ENCODE measurements at regions not wholly inside any gene's neighbourhood (a gene's known extent, or its start where the extent isn't known, plus 50 kb on each side); places are given as distances from the start of the nearest gene placed in this dataset.

- no peak overlapping the region for H3K27ac ChIP-seq
- TF ChIP-seq, protein P1, sequence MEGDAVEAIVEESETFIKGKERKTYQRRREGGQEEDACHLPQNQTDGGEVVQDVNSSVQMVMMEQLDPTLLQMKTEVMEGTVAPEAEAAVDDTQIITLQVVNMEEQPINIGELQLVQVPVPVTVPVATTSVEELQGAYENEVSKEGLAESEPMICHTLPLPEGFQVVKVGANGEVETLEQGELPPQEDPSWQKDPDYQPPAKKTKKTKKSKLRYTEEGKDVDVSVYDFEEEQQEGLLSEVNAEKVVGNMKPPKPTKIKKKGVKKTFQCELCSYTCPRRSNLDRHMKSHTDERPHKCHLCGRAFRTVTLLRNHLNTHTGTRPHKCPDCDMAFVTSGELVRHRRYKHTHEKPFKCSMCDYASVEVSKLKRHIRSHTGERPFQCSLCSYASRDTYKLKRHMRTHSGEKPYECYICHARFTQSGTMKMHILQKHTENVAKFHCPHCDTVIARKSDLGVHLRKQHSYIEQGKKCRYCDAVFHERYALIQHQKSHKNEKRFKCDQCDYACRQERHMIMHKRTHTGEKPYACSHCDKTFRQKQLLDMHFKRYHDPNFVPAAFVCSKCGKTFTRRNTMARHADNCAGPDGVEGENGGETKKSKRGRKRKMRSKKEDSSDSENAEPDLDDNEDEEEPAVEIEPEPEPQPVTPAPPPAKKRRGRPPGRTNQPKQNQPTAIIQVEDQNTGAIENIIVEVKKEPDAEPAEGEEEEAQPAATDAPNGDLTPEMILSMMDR (conservative IDR thresholded peaks at IDR 0.05): no peak
Observed at GRCh38 chr7:22601003-22601402, 101.0 kb upstream of the STEAP1B start.

DNA sequence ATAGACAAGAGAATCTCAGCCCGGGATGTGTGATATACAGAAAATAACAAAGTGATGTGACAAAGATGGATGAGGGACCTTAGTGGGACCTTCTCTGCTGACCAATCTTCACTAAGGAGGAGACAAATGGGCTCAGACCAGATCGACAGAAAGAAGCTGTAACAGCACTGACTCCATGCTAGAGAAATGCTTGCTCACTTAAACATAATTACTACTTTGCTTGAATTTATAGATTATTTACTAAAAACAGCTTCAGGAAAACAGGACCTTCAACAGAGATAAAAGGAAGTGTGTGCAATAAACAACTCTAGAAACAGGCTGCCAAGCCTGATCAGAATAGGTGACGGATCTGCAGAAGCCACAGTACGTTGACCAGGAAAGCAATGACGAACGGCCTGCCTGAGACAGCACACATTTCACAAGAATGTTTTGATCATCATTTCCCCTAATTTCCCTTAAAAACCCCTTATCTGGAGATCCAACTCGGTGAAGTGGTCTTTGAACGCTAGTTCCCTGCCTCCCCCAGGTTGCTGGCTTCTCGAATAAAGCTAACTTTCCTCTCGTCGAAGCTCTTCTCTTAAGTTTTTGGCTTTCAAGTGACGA, 98.4 kb upstream of the STEAP1B start:
- H3K27ac ChIP-seq: no peak overlapping the region

DNA sequence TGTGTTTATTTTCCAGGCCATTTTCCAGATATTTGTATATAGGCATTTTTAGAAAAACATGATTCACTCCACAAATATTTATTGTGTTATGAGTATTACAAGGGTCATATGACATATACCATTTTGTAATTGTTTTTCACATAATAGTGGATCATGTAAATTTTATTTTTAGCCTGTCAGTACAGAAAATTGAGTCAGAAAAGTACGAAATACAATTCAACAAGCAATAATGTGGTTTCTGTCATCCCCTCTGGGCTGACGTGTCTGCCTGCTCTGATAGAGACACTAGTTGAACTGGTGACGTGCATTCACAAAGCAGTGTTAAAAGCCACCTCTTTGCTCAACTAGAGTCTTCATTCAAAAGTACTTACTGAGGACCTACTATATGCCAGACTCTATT, 97.9 kb upstream of the STEAP1B start:
- H3K27ac ChIP-seq: no peak overlapping the region
- TF ChIP-seq, protein P1 (conservative IDR thresholded peaks at IDR 0.05): no peak

More for the DNA sequence above, 98.4 kb upstream of the STEAP1B start:
- TF ChIP-seq, protein P1 (conservative IDR thresholded peaks at IDR 0.05): no peak

- TF ChIP-seq, protein P1 (conservative IDR thresholded peaks at IDR 0.05): no peak
- no peak overlapping the region for H3K27ac ChIP-seq
Observed at GRCh38 chr7:22596763-22597400, 96.9 kb upstream of the STEAP1B start.

DNA sequence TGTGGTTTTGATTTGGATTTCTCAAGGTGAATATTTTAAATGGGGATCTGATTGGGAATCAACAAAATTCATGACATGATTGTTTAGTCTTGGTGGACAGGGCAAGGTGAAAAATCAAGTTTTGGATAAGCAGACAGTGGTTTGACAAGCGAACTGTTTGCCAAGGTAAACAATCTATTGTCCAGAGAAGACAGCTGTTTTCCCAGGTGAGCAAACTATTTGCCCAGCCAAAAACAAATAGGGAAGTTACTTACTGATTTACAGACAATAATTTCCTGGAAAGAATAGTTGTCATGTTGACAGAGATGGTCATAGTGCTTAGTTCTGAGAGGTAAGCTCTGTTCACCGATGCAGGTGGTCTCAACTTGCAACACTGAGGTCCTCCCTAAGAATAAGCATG, 94.0 kb upstream of the STEAP1B start:
- TF ChIP-seq, protein P1 (conservative IDR thresholded peaks at IDR 0.05): no peak
- no peak overlapping the region for H3K27ac ChIP-seq

- TF ChIP-seq, protein P1 (conservative IDR thresholded peaks at IDR 0.05): no peak
- no peak overlapping the region for H3K27ac ChIP-seq
Observed at GRCh38 chr7:22591271-22591670, 91.3 kb upstream of the STEAP1B start.

- no peak overlapping the region for H3K27ac ChIP-seq
- TF ChIP-seq, protein P1 (conservative IDR thresholded peaks at IDR 0.05): no peak
Observed at GRCh38 chr7:22589641-22590201, 89.7 kb upstream of the STEAP1B start.
